Spinal cord (tissue), 9 donors: ENCODE measurements at regions not wholly inside any gene's neighbourhood (a gene's known extent, or its start where the extent isn't known, plus 50 kb on each side); places are given as distances from the start of the nearest gene placed in this dataset.

Source experiments
- DNase-seq, 6 donors: peaks; one replicate each; pipeline versions ENCODE4 v3.0.0 to v3.0.0-alpha.2; 2013 to 2015; ENCODE audit warnings: low spot score in 6 of 6, low read depth in 4 of 6
- H3K27ac ChIP-seq: one replicate; pipeline ENCODE4 v1.5.1; 2013; ENCODE audit warnings: low read depth, low read length, control low read depth
- H3K27me3 ChIP-seq: one replicate; pipeline ENCODE4 v1.6.1; 2013; ENCODE audit warnings: low read length; ENCODE audit not compliant: control insufficient read depth, insufficient read depth
- H3K36me3 ChIP-seq: one replicate; pipeline ENCODE4 v1.6.1; 2013; ENCODE audit warnings: low read length; ENCODE audit not compliant: control insufficient read depth, insufficient read depth
- H3K4me1 ChIP-seq: one replicate; pipeline ENCODE4 v1.6.1; 2013; ENCODE audit warnings: low read length; ENCODE audit not compliant: control insufficient read depth, insufficient read depth
- H3K4me3 ChIP-seq: one replicate; pipeline ENCODE4 v1.5.1; 2013; ENCODE audit warnings: low read depth, low read length, control low read depth
- H3K9me3 ChIP-seq: one replicate; pipeline ENCODE4 v1.6.1; 2013; ENCODE audit warnings: low read length; ENCODE audit not compliant: control insufficient read depth, insufficient read depth
- WGBS: methylation state at CpG from one replicate; pipeline ENCODE4 v1.1.5; 2013; ENCODE audit warnings: missing lambda C conversion rate; ENCODE audit not compliant: insufficient coverage; 5-methylcytosine and 5-hydroxymethylcytosine counted together
- donor health status: healthy.

- no peak overlapping the region for H3K4me3 ChIP-seq
- 17% methylated on average over 2 of the region's 9 CpGs for WGBS
- H3K4me1 ChIP-seq: peaks cover 4% of the 10 kb centered on the region
- peak in 2 of 6 donors; percentile 29 to 52 for DNase-seq
- no peaks in the 10 kb centered on the region for H3K36me3 ChIP-seq
- no peaks in the 10 kb centered on the region for H3K9me3 ChIP-seq
- no peak overlapping the region for H3K27ac ChIP-seq
- H3K27me3 ChIP-seq: no peaks in the 10 kb centered on the region
These were observed 306.0 kb downstream of the BCL11A start for GRCh38 chr2:60247471-60247870.

GRCh38 chr2:60246583-60246982 is 306.9 kb downstream of the BCL11A start:
- Histone ChIP-seq H3K4me3 (no peak overlapping the region), H3K36me3 (no peaks in the 10 kb centered on the region), H3K4me1 (no peaks in the 10 kb centered on the region), H3K27ac (no peak overlapping the region), H3K9me3 (no peaks in the 10 kb centered on the region), H3K27me3 (no peaks in the 10 kb centered on the region)
- no CpG with 5 or more reads among the region's 2 CpGs for WGBS
- peak in 1 of 6 donors; percentile 43 for DNase-seq

DNA sequence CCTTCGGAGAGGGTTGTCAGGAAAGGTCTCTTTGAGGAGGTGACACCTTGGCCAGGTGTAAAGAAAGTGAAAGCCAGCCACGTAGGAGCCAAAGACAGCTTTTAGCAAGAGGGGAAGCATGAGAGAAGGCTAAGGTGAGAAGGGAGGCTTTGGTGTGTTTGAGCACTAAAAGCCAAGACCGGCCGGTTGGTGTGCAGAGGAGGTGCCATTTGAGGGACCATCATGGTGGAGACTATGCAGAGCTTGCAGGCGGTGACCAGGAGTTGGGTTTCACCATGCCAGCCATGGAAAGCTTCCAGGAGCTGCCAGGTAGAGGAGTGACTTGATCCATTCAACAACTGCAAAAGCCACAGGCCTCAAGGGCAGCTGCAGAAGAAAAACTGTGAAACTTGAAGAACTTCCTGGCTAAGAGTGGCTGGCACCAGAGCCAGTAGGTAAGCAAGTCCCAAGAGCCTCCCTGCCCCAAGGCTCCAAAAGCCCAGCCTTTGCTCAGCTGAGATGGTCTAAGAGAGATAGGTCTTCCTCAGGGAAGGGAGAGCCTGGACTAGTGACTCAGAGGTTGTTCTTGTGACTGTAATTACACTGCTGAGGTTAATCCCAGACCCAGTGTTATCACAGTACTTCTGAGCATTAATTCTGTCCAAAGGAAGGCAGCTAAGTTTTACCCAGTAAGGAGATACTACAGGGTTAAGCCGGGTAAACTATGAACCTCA is 319.0 kb downstream of the BCL11A start:
- DNase-seq: no peak
- H3K27ac ChIP-seq: no peak overlapping the region
- WGBS: 97% methylated on average over 6 of the region's 6 CpGs
- H3K4me1 ChIP-seq: no peaks in the 10 kb centered on the region
- H3K9me3 ChIP-seq: peaks cover 4% of the 10 kb centered on the region
- no peak overlapping the region for H3K4me3 ChIP-seq
- no peaks in the 10 kb centered on the region for H3K36me3 ChIP-seq
- no peaks in the 10 kb centered on the region for H3K27me3 ChIP-seq

GRCh38 chr2:60230596-60230995 is 322.9 kb downstream of the BCL11A start:
- no peaks in the 10 kb centered on the region for H3K36me3 ChIP-seq
- WGBS: no CpG with 5 or more reads among the region's 2 CpGs
- H3K27ac ChIP-seq: no peak overlapping the region
- DNase-seq: no peak
- no peaks in the 10 kb centered on the region for H3K4me1 ChIP-seq
- H3K9me3 ChIP-seq: peaks cover 4% of the 10 kb centered on the region
- no peaks in the 10 kb centered on the region for H3K27me3 ChIP-seq
- H3K4me3 ChIP-seq: no peak overlapping the region

DNA sequence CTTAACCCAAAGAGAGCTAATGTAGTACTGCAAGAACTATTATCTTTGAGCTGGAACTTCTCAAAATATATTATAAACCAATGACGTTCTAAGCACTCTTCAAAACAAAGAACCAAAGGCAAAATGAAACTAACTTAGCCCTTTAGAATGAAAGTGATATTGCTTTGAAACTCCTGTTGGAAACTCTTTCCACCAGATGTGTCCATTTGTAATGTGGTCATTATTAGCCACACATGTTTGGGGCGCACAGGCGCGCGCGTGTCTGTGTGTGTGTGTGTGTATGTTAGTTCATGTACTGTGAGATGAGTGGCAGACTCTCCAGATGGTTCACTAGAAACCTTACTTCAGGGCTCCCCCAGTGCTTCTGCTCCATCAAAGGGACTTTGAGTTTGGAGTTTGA is 323.4 kb downstream of the BCL11A start:
- no peak for DNase-seq
- Histone ChIP-seq H3K27me3 (no peaks in the 10 kb centered on the region), H3K27ac (no peak overlapping the region), H3K4me3 (no peak overlapping the region), H3K9me3 (peaks cover 4% of the 10 kb centered on the region), H3K36me3 (no peaks in the 10 kb centered on the region), H3K4me1 (no peaks in the 10 kb centered on the region)
- no CpG with 5 or more reads among the region's 6 CpGs for WGBS

- H3K36me3 ChIP-seq: no peaks in the 10 kb centered on the region
- no peaks in the 10 kb centered on the region for H3K27me3 ChIP-seq
- peaks cover under 1% of the 10 kb centered on the region for H3K9me3 ChIP-seq
- 82% methylated on average over 2 of the region's 3 CpGs for WGBS
- no peaks in the 10 kb centered on the region for H3K4me1 ChIP-seq
- H3K27ac ChIP-seq: no peak overlapping the region
- no peak overlapping the region for H3K4me3 ChIP-seq
- DNase-seq: no peak
These were observed 326.5 kb downstream of the BCL11A start for GRCh38 chr2:60226943-60227342.

GRCh38 chr2:60226191-60226590 is 327.3 kb downstream of the BCL11A start:
- 80% methylated on average over 1 of the region's 3 CpGs for WGBS
- no peak for DNase-seq
- Histone ChIP-seq H3K4me1 (no peaks in the 10 kb centered on the region), H3K9me3 (no peaks in the 10 kb centered on the region), H3K27ac (no peak overlapping the region), H3K4me3 (no peak overlapping the region), H3K36me3 (no peaks in the 10 kb centered on the region), H3K27me3 (no peaks in the 10 kb centered on the region)

DNA sequence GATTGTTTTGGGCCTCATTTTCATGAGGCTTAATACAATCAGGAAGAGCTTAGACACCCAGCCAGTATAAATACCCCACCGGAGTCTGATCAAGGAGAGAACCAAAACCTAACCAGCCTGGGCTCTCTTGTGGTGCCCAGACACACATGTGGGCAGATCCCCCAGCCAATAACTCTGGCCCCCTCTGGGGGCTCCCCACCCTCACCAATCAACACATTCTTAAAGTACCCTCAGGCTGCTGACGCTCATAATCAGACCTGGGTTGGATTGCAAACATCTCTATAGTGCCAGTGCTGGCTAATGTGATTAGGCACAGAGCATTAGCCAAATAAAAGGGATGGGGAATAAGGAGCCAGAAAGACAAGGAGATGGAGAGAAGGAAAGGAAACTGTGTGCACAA is 329.6 kb downstream of the BCL11A start:
- DNase-seq: peak in 2 of 6 donors; percentile 14 to 46
- H3K36me3 ChIP-seq: no peaks in the 10 kb centered on the region
- no peaks in the 10 kb centered on the region for H3K4me1 ChIP-seq
- H3K27me3 ChIP-seq: no peaks in the 10 kb centered on the region
- H3K27ac ChIP-seq: no peak overlapping the region
- WGBS: 78% methylated on average over 1 of the region's 2 CpGs
- no peaks in the 10 kb centered on the region for H3K9me3 ChIP-seq
- no peak overlapping the region for H3K4me3 ChIP-seq

- no peaks in the 10 kb centered on the region for H3K36me3 ChIP-seq
- no peak for DNase-seq
- no peak overlapping the region for H3K27ac ChIP-seq
- H3K4me1 ChIP-seq: no peaks in the 10 kb centered on the region
- no peak overlapping the region for H3K4me3 ChIP-seq
- no peaks in the 10 kb centered on the region for H3K9me3 ChIP-seq
- WGBS: 76% methylated on average over 2 of the region's 3 CpGs
- no peaks in the 10 kb centered on the region for H3K27me3 ChIP-seq
These were observed 332.4 kb downstream of the BCL11A start for GRCh38 chr2:60221098-60221497.

DNA sequence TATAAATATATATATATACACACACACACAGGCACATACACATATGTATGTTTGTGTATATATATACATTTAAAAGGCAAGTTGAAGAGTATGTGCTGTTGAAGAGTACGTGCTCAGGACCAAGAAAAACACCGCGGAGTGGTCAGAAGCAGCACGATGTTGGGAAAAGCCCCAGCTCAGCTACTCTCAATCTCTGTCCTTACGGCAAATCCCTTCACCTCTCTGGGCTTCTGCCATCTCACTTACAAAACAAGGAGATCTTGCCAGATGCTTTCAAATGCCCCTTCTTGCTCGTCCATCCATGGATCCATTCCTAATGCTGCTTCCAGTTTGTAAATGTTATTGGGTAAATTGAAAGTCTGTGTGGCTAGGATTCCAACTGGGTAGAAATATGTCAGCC is 333.9 kb downstream of the BCL11A start:
- WGBS: no CpG with 5 or more reads among the region's 6 CpGs
- H3K27ac ChIP-seq: no peak overlapping the region
- peak in 2 of 6 donors; percentile 15 to 20 for DNase-seq
- H3K4me3 ChIP-seq: no peak overlapping the region
- H3K36me3 ChIP-seq: no peaks in the 10 kb centered on the region
- peaks cover 7% of the 10 kb centered on the region for H3K4me1 ChIP-seq
- no peaks in the 10 kb centered on the region for H3K9me3 ChIP-seq
- H3K27me3 ChIP-seq: peaks cover 2% of the 10 kb centered on the region
